ENCODE measurements at regions not wholly inside any gene's neighbourhood (a gene's known extent, or its start where the extent isn't known, plus 50 kb on each side); places are given as distances from the start of the nearest gene placed in this dataset.

DNA sequence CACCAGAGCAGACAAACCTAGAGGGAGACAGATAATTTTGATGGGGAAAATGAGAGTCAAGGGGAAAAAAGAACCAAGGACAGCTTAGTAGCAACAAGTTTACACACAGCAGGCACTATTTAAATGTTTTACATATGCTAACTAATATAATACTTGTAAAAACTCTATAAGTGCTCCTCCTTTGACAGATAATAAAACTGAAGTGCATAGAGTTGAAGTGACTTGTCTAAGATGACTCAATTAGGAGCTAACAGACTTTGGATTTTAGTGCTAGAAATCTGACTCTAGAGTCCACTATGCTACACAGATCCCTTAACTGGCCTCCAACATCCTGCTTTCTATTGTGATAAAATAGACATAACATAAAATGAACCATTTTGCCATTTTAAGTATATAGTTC is 506.9 kb downstream of the SATB2 start:
- Histone ChIP-seq H3K9me3 (replicated peaks) (no peaks in the 10 kb centered on the region), H3K4me1 (no peaks in the 10 kb centered on the region), H3K36me3 (no peaks in the 10 kb centered on the region), H3K27ac (no peak overlapping the region), H3K27me3 (no peaks in the 10 kb centered on the region), H3K4me3 (no peak overlapping the region)
- no peak for DNase-seq

DNA sequence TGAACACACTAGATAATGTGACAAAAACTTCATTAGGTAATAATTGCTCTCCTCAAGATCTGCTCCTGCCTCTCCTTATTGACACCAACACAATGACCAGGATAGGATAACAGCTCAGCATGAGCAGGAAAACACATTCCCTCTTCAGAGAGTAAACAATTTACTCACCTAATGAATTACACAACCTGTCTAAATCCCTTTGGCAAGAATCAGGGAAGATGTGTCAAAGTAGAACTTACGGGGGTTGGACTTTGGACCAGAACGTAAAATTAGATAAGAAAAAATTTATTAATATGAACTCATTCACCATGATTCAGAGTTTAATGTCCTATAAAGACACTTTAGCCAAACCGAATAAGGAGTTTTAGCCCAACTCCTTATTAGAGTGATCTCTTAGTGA is 512.2 kb downstream of the SATB2 start:
- Histone ChIP-seq H3K27ac (no peak overlapping the region), H3K27me3 (no peaks in the 10 kb centered on the region), H3K4me3 (no peak overlapping the region), H3K9me3 (replicated peaks) (no peaks in the 10 kb centered on the region), H3K4me1 (no peaks in the 10 kb centered on the region), H3K36me3 (no peaks in the 10 kb centered on the region)
- DNase-seq, result no peak

DNA sequence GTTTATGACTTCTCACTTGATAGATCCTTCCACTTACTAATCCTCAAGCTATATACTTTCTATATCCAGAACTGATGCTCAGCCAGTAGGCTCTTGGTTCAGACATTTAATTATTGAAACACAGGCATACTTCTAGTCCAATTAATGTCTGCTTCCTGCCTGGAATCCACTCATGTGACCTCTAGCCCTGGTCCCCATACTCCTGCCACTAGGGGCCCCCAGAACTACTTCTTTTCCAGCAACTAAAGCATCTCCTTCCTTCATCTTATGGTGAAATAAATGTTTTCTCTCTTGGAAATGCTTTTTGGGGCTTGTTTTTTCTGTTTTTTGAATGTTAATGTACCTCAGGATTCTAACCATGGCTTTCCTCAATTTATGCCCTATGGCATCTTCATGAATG is 527.6 kb downstream of the SATB2 start:
- Histone ChIP-seq H3K4me1 (no peaks in the 10 kb centered on the region), H3K36me3 (no peaks in the 10 kb centered on the region), H3K27me3 (no peaks in the 10 kb centered on the region), H3K4me3 (no peak overlapping the region), H3K27ac (no peak overlapping the region), H3K9me3 (replicated peaks) (no peaks in the 10 kb centered on the region; the same call in 1 of the 2 replicates)
- DNase-seq, result peak; percentile 5 to 15

DNA sequence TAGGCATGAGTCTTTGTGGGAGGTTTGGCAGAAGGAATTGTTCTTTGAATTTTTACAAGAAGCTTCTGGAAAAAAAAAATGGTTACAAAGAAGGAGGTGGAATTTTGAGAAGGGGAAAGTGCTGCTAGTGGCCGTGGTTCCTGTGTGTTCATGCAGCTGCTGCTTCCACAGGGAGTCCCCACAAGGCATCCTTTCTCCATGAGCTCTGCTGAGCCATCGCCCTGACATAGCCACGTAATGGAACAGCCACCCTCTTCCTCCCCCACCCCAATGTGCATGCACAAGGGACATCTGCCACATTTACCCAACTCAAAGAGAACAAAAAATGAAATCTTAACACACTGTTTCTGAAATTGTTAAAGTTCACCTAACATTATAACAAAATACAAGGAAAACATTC is 529.7 kb downstream of the SATB2 start:
- Histone ChIP-seq H3K4me1 (no peaks in the 10 kb centered on the region), H3K27ac (no peak overlapping the region), H3K9me3 (replicated peaks) (no peaks in the 10 kb centered on the region; the same call in 1 of the 2 replicates), H3K4me3 (no peak overlapping the region), H3K36me3 (no peaks in the 10 kb centered on the region), H3K27me3 (no peaks in the 10 kb centered on the region; the same call in 1 of the 2 replicates)
- peak; percentile 14 to 36 for DNase-seq

DNA sequence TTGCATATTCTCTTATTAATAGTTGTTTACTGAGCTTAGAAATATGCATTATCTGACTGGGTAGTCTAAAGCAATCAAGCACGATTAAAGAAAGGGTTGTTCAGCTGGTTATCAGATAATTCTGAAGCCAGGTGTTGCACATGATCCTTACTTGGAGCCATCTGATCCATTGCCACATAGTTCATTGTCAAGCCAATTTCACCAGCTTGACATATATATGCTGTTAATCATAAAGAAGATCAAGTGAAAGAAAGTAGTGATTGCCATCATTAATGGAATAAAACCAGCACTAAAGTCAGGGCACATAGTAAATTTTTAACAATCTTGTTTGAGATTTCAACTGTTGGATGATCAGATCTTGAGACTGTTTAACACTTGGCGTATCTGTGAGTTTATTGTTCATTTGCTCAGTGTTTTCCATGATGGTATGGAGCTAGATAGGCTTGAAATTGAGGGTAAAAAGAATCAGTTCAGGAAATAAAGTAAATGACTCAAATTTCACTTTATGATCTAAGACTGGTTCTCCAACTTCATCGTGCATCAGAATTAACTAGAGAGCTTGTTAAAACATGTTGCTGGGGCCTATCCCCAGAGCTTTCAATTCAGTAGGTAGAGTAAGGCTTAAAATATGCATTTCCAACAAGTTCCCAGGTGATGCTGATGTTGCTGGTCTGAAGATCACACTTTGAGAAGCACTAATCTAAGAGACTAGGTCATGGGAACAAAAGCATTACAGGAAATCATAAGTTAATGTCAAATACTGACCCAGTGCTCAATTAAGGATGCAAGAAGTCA is 539.6 kb downstream of the SATB2 start:
- H3K27me3 ChIP-seq, result no peaks in the 10 kb centered on the region
- DNase-seq, result no peak
- H3K4me3 ChIP-seq, result no peak overlapping the region
- H3K36me3 ChIP-seq, result no peaks in the 10 kb centered on the region
- no peaks in the 10 kb centered on the region for H3K4me1 ChIP-seq
- no peak overlapping the region for H3K27ac ChIP-seq
- no peaks in the 10 kb centered on the region for H3K9me3 ChIP-seq (replicated peaks)

DNA sequence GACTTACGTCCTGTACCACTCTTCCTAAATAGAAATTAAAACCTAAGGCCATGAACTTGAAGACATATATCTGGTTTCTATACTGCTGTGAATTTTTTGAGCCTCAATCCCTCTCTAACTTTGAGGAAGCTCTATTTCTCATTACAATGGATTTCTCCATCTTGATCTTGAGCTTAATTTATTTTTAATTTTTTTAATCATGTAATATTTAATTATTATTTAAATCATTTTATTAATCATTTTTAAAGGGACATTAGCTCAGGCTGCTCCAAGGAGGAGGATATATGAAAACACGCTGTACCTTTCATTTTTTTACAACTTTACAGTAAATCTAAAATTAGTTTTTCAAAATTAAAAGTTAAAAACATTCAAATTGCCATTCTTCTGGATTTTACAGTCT is 540.5 kb downstream of the SATB2 start:
- no peaks in the 10 kb centered on the region for H3K27me3 ChIP-seq
- H3K4me3 ChIP-seq, result no peak overlapping the region
- H3K4me1 ChIP-seq, result no peaks in the 10 kb centered on the region
- no peak overlapping the region for H3K27ac ChIP-seq
- no peak for DNase-seq
- H3K36me3 ChIP-seq, result no peaks in the 10 kb centered on the region
- no peaks in the 10 kb centered on the region for H3K9me3 ChIP-seq (replicated peaks)

DNA sequence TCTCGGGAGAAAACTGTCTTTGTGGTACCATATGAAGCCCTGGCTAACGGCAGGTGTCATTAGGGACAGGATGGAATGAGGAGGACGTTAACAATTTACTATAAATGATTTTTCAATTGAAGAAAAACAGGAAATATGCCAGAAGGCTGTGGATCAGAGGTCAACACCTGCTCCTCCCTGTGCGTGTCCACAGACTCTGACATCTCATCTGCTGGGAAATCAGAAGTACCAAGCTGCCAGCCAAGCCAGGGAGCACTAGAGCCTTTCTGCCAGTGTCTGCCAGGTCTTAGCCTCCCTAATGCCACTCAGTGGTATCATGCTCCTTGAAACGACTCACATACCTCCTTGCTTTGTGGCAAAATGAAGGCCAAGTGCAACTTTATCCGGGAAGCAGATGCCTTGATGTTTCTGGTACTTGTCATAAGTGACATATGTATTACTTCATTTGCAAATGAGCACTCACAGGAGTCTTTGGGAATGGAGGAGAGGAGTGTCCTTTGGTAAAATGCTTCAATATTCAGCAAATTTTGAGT is 541.1 kb downstream of the SATB2 start:
- no peaks in the 10 kb centered on the region for H3K27me3 ChIP-seq
- H3K9me3 ChIP-seq (replicated peaks), result no peaks in the 10 kb centered on the region
- no peaks in the 10 kb centered on the region for H3K36me3 ChIP-seq
- no peak overlapping the region for H3K4me3 ChIP-seq
- no peaks in the 10 kb centered on the region for H3K4me1 ChIP-seq
- DNase-seq, result peak in 1 of 2 experiments; percentile 2
- H3K27ac ChIP-seq, result no peak overlapping the region

DNA sequence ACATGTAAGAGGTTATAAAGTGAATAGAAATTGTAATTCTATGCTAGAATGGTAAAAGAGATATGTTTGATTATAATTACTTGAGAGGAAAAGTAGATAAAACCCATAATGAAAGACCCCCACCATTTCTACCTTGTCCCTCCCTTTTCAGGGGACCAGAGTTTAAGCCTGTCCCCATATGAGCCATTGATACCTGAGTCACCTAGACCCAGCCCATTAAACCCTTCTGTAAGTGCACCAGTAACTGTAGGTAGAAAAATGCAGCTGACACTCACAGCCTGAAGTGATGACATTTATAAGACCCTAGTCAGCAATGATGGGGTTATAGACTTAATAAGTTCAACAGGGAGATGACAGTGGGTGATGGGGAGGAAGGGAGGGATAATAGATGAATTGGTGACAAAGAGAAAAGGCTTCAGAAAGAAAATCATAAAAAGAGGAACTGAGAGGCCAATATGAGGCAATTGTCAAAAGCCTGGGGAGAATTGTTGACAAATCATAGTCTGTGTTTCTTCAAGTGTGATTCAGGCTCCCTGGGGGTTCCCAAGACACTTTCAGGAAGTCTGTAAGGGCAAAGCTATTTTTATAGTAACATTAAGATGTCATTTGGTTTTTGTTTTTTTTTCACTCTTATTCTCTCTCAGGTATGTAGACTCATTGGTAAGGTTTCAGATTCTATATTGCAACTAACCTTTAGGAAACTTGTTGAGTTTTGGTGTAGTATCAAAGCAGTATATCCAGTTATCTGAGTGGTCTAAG is 544.2 kb downstream of the SATB2 start:
- Histone ChIP-seq H3K27ac (no peak overlapping the region), H3K27me3 (no peaks in the 10 kb centered on the region), H3K4me3 (no peak overlapping the region), H3K4me1 (no peaks in the 10 kb centered on the region), H3K9me3 (replicated peaks) (no peaks in the 10 kb centered on the region), H3K36me3 (no peaks in the 10 kb centered on the region)
- DNase-seq, result no peak

DNA sequence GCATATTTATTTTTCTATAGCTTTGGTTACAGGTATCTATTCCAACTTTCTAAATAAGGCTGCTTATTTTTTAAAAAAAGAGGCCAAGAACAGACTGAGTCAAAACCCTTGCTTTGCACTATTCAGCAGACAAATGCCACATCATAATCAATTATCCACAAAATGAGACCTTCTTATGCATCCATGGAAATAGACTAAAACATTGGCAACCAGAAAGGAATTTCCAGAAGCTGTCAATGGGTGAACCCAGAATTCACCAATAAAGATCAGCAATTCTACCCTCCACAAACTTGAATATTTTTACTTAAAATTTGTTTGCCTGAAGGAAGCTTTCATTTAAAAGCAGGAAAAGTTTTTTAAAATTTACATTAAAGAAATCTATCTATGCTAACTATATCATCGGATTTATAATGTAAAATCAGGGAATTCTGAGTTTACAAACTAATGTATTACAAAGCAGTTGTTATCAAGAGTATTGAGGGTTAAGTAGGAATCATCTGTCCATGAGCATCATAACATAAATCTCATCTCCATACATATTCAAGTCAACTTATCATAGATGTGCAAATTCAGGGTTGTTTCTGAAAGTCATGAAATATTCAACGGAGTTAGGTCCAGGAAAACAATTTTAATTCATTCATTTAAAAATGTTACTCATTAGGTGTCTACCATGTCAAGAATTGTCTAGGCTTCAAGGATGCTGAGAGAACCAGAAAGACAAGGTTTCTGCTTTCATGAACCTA is 548.0 kb downstream of the SATB2 start:
- no peaks in the 10 kb centered on the region for H3K36me3 ChIP-seq

DNA sequence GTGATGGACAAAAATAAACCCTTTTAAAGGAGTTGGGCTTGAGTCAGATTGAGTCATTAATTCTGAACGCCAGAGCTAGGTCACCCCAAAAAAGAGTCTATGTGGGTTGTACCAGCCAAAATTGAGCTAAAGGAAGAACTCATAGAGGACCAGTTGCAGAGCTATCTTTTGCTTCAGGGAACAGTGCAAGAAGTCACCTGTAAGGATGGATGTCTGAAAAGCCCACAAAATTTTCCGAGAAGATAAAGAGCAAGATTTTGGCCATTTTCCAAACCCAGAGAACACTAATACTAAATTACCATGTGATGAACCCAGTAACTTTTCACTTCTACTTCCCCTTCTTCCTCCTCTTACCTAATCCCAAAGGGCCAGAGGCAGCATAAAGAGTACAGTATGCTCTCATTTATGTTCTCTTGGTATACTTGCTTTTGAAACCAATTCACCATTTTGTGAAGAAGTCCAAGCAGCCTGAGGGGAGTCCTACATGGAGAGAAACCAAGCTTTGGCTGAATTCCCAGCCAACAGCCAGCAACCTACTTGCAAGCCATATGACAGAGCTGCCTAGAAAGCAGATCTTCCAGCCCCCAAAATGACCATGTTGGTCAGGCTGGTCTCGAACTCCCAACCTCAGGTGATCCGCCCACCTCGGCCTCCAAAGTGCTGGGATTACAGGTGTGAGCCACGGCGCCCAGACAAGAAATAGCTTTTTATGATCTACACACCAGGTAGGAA is 551.7 kb downstream of the SATB2 start:
- H3K4me3 ChIP-seq, result no peak overlapping the region
- H3K36me3 ChIP-seq, result no peaks in the 10 kb centered on the region
- H3K27ac ChIP-seq, result no peak overlapping the region
- no peak for DNase-seq
- H3K9me3 ChIP-seq (replicated peaks), result no peaks in the 10 kb centered on the region
- H3K4me1 ChIP-seq, result no peaks in the 10 kb centered on the region
- no peaks in the 10 kb centered on the region for H3K27me3 ChIP-seq

More for the DNA sequence above, 548.0 kb downstream of the SATB2 start:
- H3K4me1 ChIP-seq, result no peaks in the 10 kb centered on the region
- no peak overlapping the region for H3K27ac ChIP-seq
- no peaks in the 10 kb centered on the region for H3K27me3 ChIP-seq
- H3K9me3 ChIP-seq (replicated peaks), result no peaks in the 10 kb centered on the region
- DNase-seq, result no peak
- no peak overlapping the region for H3K4me3 ChIP-seq

DNA sequence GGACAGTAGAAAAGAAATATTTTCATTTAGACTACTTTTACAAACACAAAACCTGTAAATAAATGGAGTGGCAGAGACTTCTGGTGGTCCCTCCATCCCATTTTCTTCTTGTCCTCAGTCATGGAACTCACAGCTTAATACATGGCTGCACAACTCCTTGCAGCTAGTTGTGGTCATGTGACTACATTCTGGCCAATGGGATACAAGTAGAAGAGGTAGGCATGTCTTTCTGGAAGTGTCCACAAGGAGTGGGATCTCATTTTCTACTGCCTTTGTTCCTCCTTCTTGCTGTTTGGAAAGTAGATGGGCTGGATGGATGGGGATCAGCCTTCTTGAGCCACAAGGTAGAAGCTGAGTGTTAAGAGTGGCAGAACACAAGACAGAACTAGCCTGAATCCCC is 555.8 kb downstream of the SATB2 start:
- DNase-seq, result peak in 1 of 2 experiments; percentile 10
- H3K27ac ChIP-seq, result no peak overlapping the region

DNA sequence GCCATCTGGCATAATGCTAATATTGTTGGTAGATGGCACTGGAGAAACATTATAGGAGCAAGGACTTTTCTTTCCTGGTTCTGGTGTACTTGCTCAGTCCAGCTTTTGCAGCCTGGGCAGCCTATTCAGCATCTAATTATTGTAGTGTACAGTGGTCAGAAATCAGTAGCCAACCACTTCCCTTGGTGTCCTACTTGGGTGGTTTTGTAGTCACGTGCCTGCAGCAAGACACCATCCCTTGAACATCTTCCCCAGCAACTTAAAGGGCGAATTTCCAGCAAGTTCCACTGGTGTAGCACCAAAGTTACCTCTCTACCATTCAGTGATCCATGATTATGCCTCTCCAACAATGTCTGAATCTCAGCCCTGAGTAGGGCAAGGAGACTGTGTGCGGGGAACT is 557.6 kb downstream of the SATB2 start:
- no peaks in the 10 kb centered on the region for H3K4me1 ChIP-seq
- no peak overlapping the region for H3K27ac ChIP-seq
- no peak overlapping the region for H3K4me3 ChIP-seq
- no peaks in the 10 kb centered on the region for H3K9me3 ChIP-seq (replicated peaks)
- H3K27me3 ChIP-seq, result no peaks in the 10 kb centered on the region
- H3K36me3 ChIP-seq, result no peaks in the 10 kb centered on the region
- DNase-seq, result no peak

More for the DNA sequence above, 555.8 kb downstream of the SATB2 start:
- no peaks in the 10 kb centered on the region for H3K4me1 ChIP-seq
- no peak overlapping the region for H3K4me3 ChIP-seq
- H3K9me3 ChIP-seq (replicated peaks), result no peaks in the 10 kb centered on the region
- no peaks in the 10 kb centered on the region for H3K27me3 ChIP-seq
- no peaks in the 10 kb centered on the region for H3K36me3 ChIP-seq

DNA sequence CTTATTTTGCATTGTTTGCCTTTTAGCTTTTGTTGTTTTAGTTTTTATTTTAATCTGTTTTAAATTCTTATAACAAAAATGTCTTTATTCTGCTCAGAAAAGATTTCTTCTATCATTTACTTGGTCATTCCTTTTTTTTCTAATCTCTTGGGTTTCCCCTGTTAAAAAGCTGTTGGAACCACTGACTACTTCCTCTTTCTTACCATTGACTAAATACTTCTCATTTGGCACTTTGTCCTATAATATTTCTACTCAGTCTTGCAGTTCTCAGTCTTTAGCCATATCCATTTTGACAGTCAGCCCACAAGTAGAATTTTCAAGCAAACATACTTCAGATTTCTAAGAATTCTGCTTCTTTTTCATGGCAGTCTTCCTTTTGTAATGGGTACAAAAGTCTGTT is 567.2 kb downstream of the SATB2 start:
- no peak overlapping the region for H3K4me3 ChIP-seq
- no peaks in the 10 kb centered on the region for H3K9me3 ChIP-seq (replicated peaks)
- no peaks in the 10 kb centered on the region for H3K4me1 ChIP-seq
- H3K36me3 ChIP-seq, result no peaks in the 10 kb centered on the region
- H3K27me3 ChIP-seq, result no peaks in the 10 kb centered on the region
- no peak overlapping the region for H3K27ac ChIP-seq
- DNase-seq, result no peak

DNA sequence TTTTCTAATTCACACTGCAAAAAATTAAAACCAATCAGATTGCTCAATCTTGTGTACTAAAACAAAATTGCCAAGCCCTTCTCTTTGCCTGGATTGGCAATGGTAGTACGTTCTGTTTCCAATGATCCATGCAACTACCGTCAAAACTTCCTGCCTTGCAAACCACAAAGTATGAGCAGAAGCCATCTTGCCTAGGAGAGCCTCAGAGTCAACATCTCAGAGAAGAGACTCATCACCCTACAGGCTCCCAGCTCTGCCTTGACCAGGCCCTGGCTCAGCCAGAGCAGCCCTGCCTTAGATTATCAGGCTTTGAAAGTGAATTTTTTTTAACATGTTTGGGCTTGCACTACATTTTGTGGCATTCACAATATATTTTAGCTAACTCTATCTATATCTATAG is 574.1 kb downstream of the SATB2 start:
- H3K27ac ChIP-seq, result no peak overlapping the region
- DNase-seq, result no peak
- no peaks in the 10 kb centered on the region for H3K9me3 ChIP-seq (replicated peaks)
- H3K36me3 ChIP-seq, result no peaks in the 10 kb centered on the region
- H3K4me1 ChIP-seq, result no peaks in the 10 kb centered on the region
- H3K27me3 ChIP-seq, result no peaks in the 10 kb centered on the region
- H3K4me3 ChIP-seq, result no peak overlapping the region
